ENCODE measurements at regions not wholly inside any gene's neighbourhood (a gene's known extent, or its start where the extent isn't known, plus 50 kb on each side); places are given as distances from the start of the nearest gene placed in this dataset.

DNA sequence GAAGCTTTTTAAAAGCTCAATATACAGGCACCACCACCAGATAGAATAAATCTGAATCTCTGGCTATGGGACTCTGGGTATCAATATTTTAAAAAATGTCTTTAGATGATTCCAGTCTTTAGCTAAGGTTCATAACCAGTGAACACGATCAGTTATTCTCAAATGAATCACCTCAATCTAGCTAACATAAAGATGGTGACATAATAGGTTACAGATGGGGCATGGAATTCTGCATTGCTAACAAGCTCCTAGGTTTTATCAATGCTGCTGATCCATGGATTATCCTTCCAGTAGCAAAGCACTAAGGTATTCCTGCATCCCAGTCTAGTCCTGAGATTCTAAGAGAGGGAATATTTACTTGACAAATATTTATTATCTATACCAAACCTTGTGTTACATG lies 415.5 kb upstream of the CDH11 start:
- Histone ChIP-seq H3K9me3 (ENCODE audit: control insufficient read depth, insufficient read depth, low read length) (no peaks in the 10 kb centered on the region), H2AK9ac (replicated peaks; ENCODE audit: low read depth, low read length, poor library complexity) (no peak overlapping the region), H3K14ac (replicated peaks; ENCODE audit: low read depth, low read length) (no peak overlapping the region), H2AK5ac (ENCODE audit: low read depth, low read length) (no peak overlapping the region), H2BK15ac (ENCODE audit: low read depth, low read length) (no peak overlapping the region), H2BK20ac (ENCODE audit: low read depth, low read length) (no peak overlapping the region), H4K20me1 (ENCODE audit: insufficient read depth, low read length) (no peaks in the 10 kb centered on the region), H3K27ac (ENCODE audit: insufficient read depth, low read length) (no peak overlapping the region), H2BK5ac (ENCODE audit: low read depth, low read length, poor library complexity, severe bottlenecking) (no peak overlapping the region), H3K56ac (ENCODE audit: extremely low read depth, insufficient read depth, low read length) (no peak overlapping the region), H3K23ac (ENCODE audit: low read depth, low read length) (no peak overlapping the region), H3K36me3 (ENCODE audit: control insufficient read depth, insufficient read depth, low read length) (no peaks in the 10 kb centered on the region), H3K27me3 (ENCODE audit: control insufficient read depth, insufficient read depth, low read length) (no peaks in the 10 kb centered on the region), H4K91ac (ENCODE audit: insufficient read depth, low read depth, low read length) (no peak overlapping the region), H3K4ac (ENCODE audit: low read depth, low read length) (no peak overlapping the region), H3K9ac (ENCODE audit: low read depth, low read length) (no peak overlapping the region), H2AFZ (replicated peaks; ENCODE audit: low read length, poor library complexity) (no peak overlapping the region), H2BK120ac (ENCODE audit: low read depth, low read length) (no peak overlapping the region), H3K9me1 (ENCODE audit: insufficient read depth, low read length) (no peaks in the 10 kb centered on the region), H3K18ac (ENCODE audit: low read depth, low read length) (no peak overlapping the region), H3K4me3 (ENCODE audit: insufficient read depth, low read depth, low read length) (no peak overlapping the region), H3K4me1 (ENCODE audit: control insufficient read depth, insufficient read depth, low read length) (peaks cover 2% of the 10 kb centered on the region; the same call in 1 of the 2 replicates), H4K5ac (ENCODE audit: low read depth, low read length) (no peak overlapping the region), H3K79me1 (ENCODE audit: low read depth in 1 of 2, low read length in 2 of 2) (no peaks in the 10 kb centered on the region), H4K8ac (ENCODE audit: low read depth in 2 of 2, low read length in 2 of 2) (no peak overlapping the region), H3K4me2 (ENCODE audit: low read depth, low read length) (no peak overlapping the region)
- in situ Hi-C loops (cut with MboI; ENCODE audit: low sequenced_read_pairs) = no loop called here
- DNase-seq (no peak), ATAC-seq (ENCODE audit: low read depth) (no peak)
- POLR2A ChIA-PET (ENCODE audit: unreplicated experiment) = interaction anchor here (0.6 kb wide), 1 partner anchor 36 kb away, joined by 3 read pairs; no protein-coding TSS in a partner anchor
- CTCF ChIA-PET = interaction anchor here (0.6 kb wide), 1 partner anchor 97 kb away, joined by 3 read pairs; no protein-coding TSS in a partner anchor
- BruUV-seq (replicated peaks) = no TSS peak
- intact Hi-C loops (cut with micrococcal nuclease) = no loop called here
- dilution Hi-C loops (cut with HindIII; ENCODE audit: low sequenced_read_pairs, unreplicated experiment) = no loop called here
- TF ChIP-seq NFE2L2 (IDR thresholded peaks at IDR 0.05; ENCODE audit: low read depth, low read length) = no peak
- TF ChIP-seq CHD1 (IDR thresholded peaks at IDR 0.05; ENCODE audit: low read depth, low read length) = no peak
- TF ChIP-seq FOS (IDR thresholded peaks at IDR 0.05; ENCODE audit: low read depth, low read length) = no peak
- TF ChIP-seq, protein P1, sequence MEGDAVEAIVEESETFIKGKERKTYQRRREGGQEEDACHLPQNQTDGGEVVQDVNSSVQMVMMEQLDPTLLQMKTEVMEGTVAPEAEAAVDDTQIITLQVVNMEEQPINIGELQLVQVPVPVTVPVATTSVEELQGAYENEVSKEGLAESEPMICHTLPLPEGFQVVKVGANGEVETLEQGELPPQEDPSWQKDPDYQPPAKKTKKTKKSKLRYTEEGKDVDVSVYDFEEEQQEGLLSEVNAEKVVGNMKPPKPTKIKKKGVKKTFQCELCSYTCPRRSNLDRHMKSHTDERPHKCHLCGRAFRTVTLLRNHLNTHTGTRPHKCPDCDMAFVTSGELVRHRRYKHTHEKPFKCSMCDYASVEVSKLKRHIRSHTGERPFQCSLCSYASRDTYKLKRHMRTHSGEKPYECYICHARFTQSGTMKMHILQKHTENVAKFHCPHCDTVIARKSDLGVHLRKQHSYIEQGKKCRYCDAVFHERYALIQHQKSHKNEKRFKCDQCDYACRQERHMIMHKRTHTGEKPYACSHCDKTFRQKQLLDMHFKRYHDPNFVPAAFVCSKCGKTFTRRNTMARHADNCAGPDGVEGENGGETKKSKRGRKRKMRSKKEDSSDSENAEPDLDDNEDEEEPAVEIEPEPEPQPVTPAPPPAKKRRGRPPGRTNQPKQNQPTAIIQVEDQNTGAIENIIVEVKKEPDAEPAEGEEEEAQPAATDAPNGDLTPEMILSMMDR (conservative IDR thresholded peaks at IDR 0.05; ENCODE audit: low read depth, low read length) = no peak
- no peak for TF ChIP-seq MAZ (IDR thresholded peaks at IDR 0.05; ENCODE audit: borderline replicate concordance, low read depth, low read length)
- TF ChIP-seq RAD21 (IDR thresholded peaks at IDR 0.05; ENCODE audit: low read length) = no peak
- no peak for TF ChIP-seq POLR2A (IDR thresholded peaks at IDR 0.05; ENCODE audit: low read depth, low read length)
- no CpG with 5 or more reads among the region's 1 CpG for WGBS, 2 experiments (ENCODE audit: extremely low coverage in 2 of 2, insufficient read length in 1 of 2)
